ENCODE measurements at regions not wholly inside any gene's neighbourhood (a gene's known extent, or its start where the extent isn't known, plus 50 kb on each side); places are given as distances from the start of the nearest gene placed in this dataset.

- TF ChIP-seq REST (IDR thresholded peaks at IDR 0.05; ENCODE audit: borderline replicate concordance in 1 of 2, low read depth in 1 of 2, low read length in 2 of 2), result no peak
- TF ChIP-seq CENPX (CRISPR knock-in tag; IDR thresholded peaks at IDR 0.05), result no peak
- no peak for TF ChIP-seq ZNF557 (CRISPR knock-in tag; IDR thresholded peaks at IDR 0.05)
- no peak; the same call in 1 of the 2 replicates for TF ChIP-seq HNF4A (CRISPR knock-in tag; IDR thresholded peaks at IDR 0.05)
- TF ChIP-seq, protein P1, sequence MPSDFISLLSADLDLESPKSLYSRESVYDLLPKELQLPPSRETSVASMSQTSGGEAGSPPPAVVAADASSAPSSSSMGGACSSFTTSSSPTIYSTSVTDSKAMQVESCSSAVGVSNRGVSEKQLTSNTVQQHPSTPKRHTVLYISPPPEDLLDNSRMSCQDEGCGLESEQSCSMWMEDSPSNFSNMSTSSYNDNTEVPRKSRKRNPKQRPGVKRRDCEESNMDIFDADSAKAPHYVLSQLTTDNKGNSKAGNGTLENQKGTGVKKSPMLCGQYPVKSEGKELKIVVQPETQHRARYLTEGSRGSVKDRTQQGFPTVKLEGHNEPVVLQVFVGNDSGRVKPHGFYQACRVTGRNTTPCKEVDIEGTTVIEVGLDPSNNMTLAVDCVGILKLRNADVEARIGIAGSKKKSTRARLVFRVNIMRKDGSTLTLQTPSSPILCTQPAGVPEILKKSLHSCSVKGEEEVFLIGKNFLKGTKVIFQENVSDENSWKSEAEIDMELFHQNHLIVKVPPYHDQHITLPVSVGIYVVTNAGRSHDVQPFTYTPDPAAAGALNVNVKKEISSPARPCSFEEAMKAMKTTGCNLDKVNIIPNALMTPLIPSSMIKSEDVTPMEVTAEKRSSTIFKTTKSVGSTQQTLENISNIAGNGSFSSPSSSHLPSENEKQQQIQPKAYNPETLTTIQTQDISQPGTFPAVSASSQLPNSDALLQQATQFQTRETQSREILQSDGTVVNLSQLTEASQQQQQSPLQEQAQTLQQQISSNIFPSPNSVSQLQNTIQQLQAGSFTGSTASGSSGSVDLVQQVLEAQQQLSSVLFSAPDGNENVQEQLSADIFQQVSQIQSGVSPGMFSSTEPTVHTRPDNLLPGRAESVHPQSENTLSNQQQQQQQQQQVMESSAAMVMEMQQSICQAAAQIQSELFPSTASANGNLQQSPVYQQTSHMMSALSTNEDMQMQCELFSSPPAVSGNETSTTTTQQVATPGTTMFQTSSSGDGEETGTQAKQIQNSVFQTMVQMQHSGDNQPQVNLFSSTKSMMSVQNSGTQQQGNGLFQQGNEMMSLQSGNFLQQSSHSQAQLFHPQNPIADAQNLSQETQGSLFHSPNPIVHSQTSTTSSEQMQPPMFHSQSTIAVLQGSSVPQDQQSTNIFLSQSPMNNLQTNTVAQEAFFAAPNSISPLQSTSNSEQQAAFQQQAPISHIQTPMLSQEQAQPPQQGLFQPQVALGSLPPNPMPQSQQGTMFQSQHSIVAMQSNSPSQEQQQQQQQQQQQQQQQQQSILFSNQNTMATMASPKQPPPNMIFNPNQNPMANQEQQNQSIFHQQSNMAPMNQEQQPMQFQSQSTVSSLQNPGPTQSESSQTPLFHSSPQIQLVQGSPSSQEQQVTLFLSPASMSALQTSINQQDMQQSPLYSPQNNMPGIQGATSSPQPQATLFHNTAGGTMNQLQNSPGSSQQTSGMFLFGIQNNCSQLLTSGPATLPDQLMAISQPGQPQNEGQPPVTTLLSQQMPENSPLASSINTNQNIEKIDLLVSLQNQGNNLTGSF (CRISPR knock-in tag; IDR thresholded peaks at IDR 0.05), result no peak
- TF ChIP-seq ONECUT2 (CRISPR knock-in tag; IDR thresholded peaks at IDR 0.05), result no peak
- TF ChIP-seq TFE3 (CRISPR knock-in tag; IDR thresholded peaks at IDR 0.05), result no peak
- TF ChIP-seq ELF4 (CRISPR knock-in tag; IDR thresholded peaks at IDR 0.05; ENCODE audit: borderline replicate concordance), result no peak
- TF ChIP-seq ZSCAN12 (CRISPR knock-in tag; IDR thresholded peaks at IDR 0.05), result no peak
- TF ChIP-seq PCBP1 (IDR thresholded peaks at IDR 0.05; ENCODE audit: borderline replicate concordance, low read depth, low read length), result no peak
- TF ChIP-seq, protein P2, sequence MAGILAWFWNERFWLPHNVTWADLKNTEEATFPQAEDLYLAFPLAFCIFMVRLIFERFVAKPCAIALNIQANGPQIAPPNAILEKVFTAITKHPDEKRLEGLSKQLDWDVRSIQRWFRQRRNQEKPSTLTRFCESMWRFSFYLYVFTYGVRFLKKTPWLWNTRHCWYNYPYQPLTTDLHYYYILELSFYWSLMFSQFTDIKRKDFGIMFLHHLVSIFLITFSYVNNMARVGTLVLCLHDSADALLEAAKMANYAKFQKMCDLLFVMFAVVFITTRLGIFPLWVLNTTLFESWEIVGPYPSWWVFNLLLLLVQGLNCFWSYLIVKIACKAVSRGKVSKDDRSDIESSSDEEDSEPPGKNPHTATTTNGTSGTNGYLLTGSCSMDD (CRISPR knock-in tag; IDR thresholded peaks at IDR 0.05), result no peak
- TF ChIP-seq, protein P3, sequence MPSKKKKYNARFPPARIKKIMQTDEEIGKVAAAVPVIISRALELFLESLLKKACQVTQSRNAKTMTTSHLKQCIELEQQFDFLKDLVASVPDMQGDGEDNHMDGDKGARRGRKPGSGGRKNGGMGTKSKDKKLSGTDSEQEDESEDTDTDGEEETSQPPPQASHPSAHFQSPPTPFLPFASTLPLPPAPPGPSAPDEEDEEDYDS (CRISPR knock-in tag; IDR thresholded peaks at IDR 0.05), result no peak
- TF ChIP-seq TEF (CRISPR knock-in tag; IDR thresholded peaks at IDR 0.05), result no peak
- TF ChIP-seq BHLHE40 (IDR thresholded peaks at IDR 0.05; ENCODE audit: low read length), result no peak
These were observed 105.7 kb downstream of the RASSF10 start (continued) for GRCh38 chr11:13114566-13115379.

All from HepG2 (cell line).